Activated naive CD8-positive, alpha-beta T cell treated with anti-CD3 and anti-CD28 coated beads, Interleukin-2, amount 50 U/mL, for 24 hours (primary cell): ENCODE measurements at regions not wholly inside any gene's neighbourhood (a gene's known extent, or its start where the extent isn't known, plus 50 kb on each side); places are given as distances from the start of the nearest gene placed in this dataset.
A peak's percentile ranks its signal among the peaks of the same experiment; 100 is the strongest.

Source experiments
- ATAC-seq: fragments of 150-1000 bp; cut with Tn5 transposase; one replicate; pipeline ENCODE4 v1.10.0; 2021
- DNase-seq: peaks from one replicate; pipeline ENCODE4 v3.0.0; 2021
- H3K27ac Mint-ChIP-seq: one replicate; pipeline ENCODE4 v1.8.0; 2021; ENCODE audit warnings: mild to moderate bottlenecking, mixed read lengths
- H3K27me3 Mint-ChIP-seq: one replicate; pipeline ENCODE4 v1.8.0; 2021; ENCODE audit warnings: mixed read lengths
- H3K36me3 Mint-ChIP-seq: one replicate; pipeline ENCODE4 v1.8.0; 2021; ENCODE audit warnings: low read depth, mixed read lengths
- H3K4me1 Mint-ChIP-seq: one replicate; pipeline ENCODE4 v1.8.0; 2021; ENCODE audit warnings: mixed read lengths
- H3K4me3 Mint-ChIP-seq: one replicate; pipeline ENCODE4 v1.8.0; 2021; ENCODE audit warnings: mild to moderate bottlenecking, moderate library complexity, mixed read lengths
- H3K9me3 Mint-ChIP-seq: one replicate; pipeline ENCODE4 v1.8.0; 2021; ENCODE audit warnings: mixed read lengths

GRCh38 chr1:43042127-43042526 is 83.5 kb upstream of the SLC2A1 start:
- Mint-ChIP-seq H3K36me3 (no peaks in the 10 kb centered on the region), H3K4me3 (no peak overlapping the region), H3K27ac (no peak overlapping the region), H3K9me3 (no peaks in the 10 kb centered on the region), H3K27me3 (no peaks in the 10 kb centered on the region), H3K4me1 (no peaks in the 10 kb centered on the region)
- ATAC-seq (no peak), DNase-seq (no peak)

GRCh38 chr1:43041591-43041990 is 82.9 kb upstream of the SLC2A1 start:
- Mint-ChIP-seq H3K27ac (no peak overlapping the region), H3K9me3 (no peaks in the 10 kb centered on the region), H3K4me3 (no peak overlapping the region), H3K36me3 (no peaks in the 10 kb centered on the region), H3K4me1 (no peaks in the 10 kb centered on the region), H3K27me3 (no peaks in the 10 kb centered on the region)
- ATAC-seq: no peak
- no peak for DNase-seq

DNA sequence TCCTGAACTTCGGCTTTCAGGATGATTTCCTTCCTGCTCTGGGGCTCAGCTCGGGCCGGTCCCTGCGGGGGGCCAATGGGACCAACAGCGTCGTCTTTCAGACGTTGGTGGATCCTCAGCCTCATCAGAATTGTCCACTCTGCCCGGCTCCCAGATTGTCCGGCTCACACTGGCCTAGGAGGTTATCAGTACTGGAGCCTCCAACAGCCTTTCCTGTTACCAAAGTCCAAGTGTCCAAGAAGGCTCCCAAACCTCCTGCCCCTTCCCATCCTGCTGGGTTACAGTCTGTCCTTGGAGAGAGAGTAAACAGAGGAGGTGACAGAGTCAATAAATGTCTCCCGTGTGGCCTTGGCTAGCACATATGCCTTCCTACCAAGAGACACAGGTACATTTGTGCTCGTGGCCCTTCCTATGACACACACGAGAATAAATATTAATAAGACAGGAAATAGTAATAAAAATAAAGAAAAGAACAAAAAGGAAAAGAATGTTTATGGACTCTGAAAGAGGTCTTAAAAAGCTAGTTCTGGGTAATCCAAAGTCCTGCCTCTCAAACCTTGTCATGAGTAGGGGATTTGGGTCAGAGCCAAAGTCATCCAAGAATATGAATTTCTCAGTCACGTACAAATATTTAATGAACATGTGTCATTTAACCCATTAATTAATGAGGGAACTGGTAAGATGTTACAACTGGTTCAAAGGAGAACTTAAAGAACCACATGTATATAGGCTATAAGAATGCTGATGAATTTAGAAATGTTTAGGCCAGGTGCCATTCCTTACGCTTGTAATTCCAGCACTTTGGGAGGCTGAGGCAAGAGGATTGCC is 80.8 kb upstream of the SLC2A1 start:
- H3K27me3 Mint-ChIP-seq: no peaks in the 10 kb centered on the region
- no peak overlapping the region for H3K4me3 Mint-ChIP-seq
- no peaks in the 10 kb centered on the region for H3K36me3 Mint-ChIP-seq
- H3K9me3 Mint-ChIP-seq: no peaks in the 10 kb centered on the region
- no peak for ATAC-seq
- H3K27ac Mint-ChIP-seq: no peak overlapping the region
- no peak for DNase-seq
- H3K4me1 Mint-ChIP-seq: peaks cover 6% of the 10 kb centered on the region

GRCh38 chr1:43038232-43038935 is 79.7 kb upstream of the SLC2A1 start:
- Mint-ChIP-seq H3K4me1 (peaks cover 7% of the 10 kb centered on the region), H3K4me3 (no peak overlapping the region), H3K9me3 (no peaks in the 10 kb centered on the region), H3K27ac (no peak overlapping the region), H3K36me3 (no peaks in the 10 kb centered on the region), H3K27me3 (no peaks in the 10 kb centered on the region)
- no peak for ATAC-seq
- DNase-seq: no peak

- no peak overlapping the region for H3K27ac Mint-ChIP-seq
- H3K4me1 Mint-ChIP-seq: peaks cover 7% of the 10 kb centered on the region
- DNase-seq (no peak), ATAC-seq (no peak)
- no peaks in the 10 kb centered on the region for H3K36me3 Mint-ChIP-seq
- H3K27me3 Mint-ChIP-seq: no peaks in the 10 kb centered on the region
- no peaks in the 10 kb centered on the region for H3K9me3 Mint-ChIP-seq
- no peak overlapping the region for H3K4me3 Mint-ChIP-seq
Observed at GRCh38 chr1:43037466-43037865, 78.8 kb upstream of the SLC2A1 start.

DNA sequence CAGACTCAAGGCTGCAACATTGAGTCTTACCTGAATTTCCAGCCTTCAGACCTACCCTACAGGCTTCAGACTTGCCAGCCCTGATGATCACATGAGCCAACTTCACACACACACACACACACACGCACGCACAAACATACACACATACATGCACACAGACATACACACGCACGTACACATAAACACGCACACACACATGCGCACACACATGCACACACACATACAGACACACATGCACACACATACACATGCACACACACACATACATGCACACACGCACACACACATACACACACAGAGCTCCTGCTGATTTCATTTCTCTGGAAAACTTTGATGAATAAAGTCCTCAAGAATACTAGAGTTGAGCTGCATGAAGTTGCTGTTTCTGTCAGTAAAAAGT is 78.3 kb upstream of the SLC2A1 start:
- Mint-ChIP-seq H3K4me3 (no peak overlapping the region), H3K27ac (no peak overlapping the region), H3K27me3 (no peaks in the 10 kb centered on the region), H3K9me3 (no peaks in the 10 kb centered on the region), H3K36me3 (no peaks in the 10 kb centered on the region), H3K4me1 (peaks cover 7% of the 10 kb centered on the region)
- ATAC-seq: no peak
- no peak for DNase-seq

- Mint-ChIP-seq H3K9me3 (no peaks in the 10 kb centered on the region), H3K27me3 (no peaks in the 10 kb centered on the region), H3K36me3 (no peaks in the 10 kb centered on the region), H3K4me3 (no peak overlapping the region), H3K4me1 (peaks cover 7% of the 10 kb centered on the region), H3K27ac (no peak overlapping the region)
- ATAC-seq (no peak), DNase-seq (no peak)
Observed at GRCh38 chr1:43035821-43036741, 77.4 kb upstream of the SLC2A1 start.

DNA sequence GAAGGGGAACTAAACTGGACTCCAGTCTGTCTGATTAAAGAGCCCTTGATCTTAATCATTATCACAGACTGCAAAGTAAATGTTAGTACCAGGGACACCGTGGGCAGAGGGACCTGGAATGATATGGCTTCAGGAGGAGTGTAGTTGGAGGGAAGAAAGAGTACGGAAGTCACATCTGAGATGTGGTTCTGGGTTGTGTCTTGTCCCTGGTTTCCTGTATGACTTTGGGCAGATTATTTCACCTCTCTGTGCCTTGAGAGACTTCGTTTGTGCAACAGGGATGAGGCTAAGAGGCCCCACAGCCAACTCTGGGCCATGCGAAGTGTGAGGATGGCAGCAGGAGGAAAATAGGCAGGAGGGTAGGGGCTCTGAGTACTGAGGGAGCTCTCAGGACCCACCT is 76.1 kb upstream of the SLC2A1 start:
- Mint-ChIP-seq H3K4me1 (peaks cover 7% of the 10 kb centered on the region), H3K27ac (peak overlapping the region; percentile 74), H3K27me3 (no peaks in the 10 kb centered on the region), H3K4me3 (no peak overlapping the region), H3K36me3 (no peaks in the 10 kb centered on the region), H3K9me3 (no peaks in the 10 kb centered on the region)
- DNase-seq: no peak
- ATAC-seq: no peak

- peaks cover 7% of the 10 kb centered on the region for H3K4me1 Mint-ChIP-seq
- peak overlapping the region; percentile 74 for H3K27ac Mint-ChIP-seq
- H3K36me3 Mint-ChIP-seq: no peaks in the 10 kb centered on the region
- ATAC-seq (no peak), DNase-seq (no peak)
- no peak overlapping the region for H3K4me3 Mint-ChIP-seq
- no peaks in the 10 kb centered on the region for H3K27me3 Mint-ChIP-seq
- no peaks in the 10 kb centered on the region for H3K9me3 Mint-ChIP-seq
Observed at GRCh38 chr1:43034195-43034658, 75.6 kb upstream of the SLC2A1 start.

GRCh38 chr1:43031316-43032203 is 72.9 kb upstream of the SLC2A1 start:
- ATAC-seq (no peak), DNase-seq (no peak)
- H3K27ac Mint-ChIP-seq: no peak overlapping the region
- H3K4me1 Mint-ChIP-seq: peaks cover 7% of the 10 kb centered on the region
- H3K9me3 Mint-ChIP-seq: no peaks in the 10 kb centered on the region
- no peaks in the 10 kb centered on the region for H3K27me3 Mint-ChIP-seq
- H3K4me3 Mint-ChIP-seq: no peak overlapping the region
- H3K36me3 Mint-ChIP-seq: no peaks in the 10 kb centered on the region

- no peaks in the 10 kb centered on the region for H3K36me3 Mint-ChIP-seq
- H3K27me3 Mint-ChIP-seq: no peaks in the 10 kb centered on the region
- H3K4me1 Mint-ChIP-seq: no peaks in the 10 kb centered on the region
- DNase-seq (no peak), ATAC-seq (no peak)
- no peak overlapping the region for H3K27ac Mint-ChIP-seq
- H3K4me3 Mint-ChIP-seq: no peak overlapping the region
- H3K9me3 Mint-ChIP-seq: no peaks in the 10 kb centered on the region
Observed at GRCh38 chr1:43024905-43025304, 66.2 kb upstream of the SLC2A1 start.

DNA sequence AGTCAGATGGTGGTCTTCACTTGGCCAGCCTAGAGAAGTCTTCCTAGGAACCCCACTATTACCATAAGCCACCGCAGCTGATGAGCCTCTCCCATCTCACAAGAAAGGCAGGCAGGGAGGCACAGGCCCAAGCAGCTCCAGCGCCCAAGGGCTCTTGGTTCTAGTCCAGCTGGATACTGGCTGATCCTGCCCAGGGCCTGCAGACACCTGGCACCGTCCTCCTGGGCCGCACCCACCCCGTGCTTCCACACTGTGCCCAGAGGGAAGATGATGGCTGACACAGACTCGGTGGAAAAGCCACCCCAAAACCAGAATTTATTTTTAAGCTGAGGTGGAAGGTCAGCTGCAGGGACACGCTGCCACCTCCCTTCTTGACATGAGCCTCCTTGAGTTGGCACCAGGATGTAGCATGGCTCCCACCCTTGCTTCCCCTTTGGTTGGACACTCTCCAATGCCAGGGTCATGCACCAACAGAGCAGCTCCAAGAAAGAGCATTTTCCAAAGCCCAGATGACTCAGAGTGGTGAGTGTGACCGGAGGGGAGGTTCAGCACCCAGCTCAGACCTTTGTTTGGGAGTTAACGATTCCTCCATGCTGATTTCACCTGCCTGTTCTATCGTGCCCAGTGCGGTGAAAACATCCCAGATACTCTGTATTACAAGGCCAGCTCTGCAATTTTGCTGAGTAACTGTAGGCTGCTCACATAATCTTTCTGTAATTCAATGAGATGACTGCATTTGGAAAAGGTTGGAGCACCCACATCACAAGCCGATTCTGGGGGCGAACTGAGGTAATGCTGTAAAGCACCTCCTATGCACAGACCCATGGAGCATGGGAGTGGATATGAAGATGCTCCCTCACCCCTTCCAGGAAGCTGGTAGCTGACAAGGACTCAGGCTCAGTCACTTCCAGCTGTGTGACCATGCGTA is 63.1 kb upstream of the SLC2A1 start:
- no peaks in the 10 kb centered on the region for H3K9me3 Mint-ChIP-seq
- H3K27ac Mint-ChIP-seq: no peak overlapping the region

DNA sequence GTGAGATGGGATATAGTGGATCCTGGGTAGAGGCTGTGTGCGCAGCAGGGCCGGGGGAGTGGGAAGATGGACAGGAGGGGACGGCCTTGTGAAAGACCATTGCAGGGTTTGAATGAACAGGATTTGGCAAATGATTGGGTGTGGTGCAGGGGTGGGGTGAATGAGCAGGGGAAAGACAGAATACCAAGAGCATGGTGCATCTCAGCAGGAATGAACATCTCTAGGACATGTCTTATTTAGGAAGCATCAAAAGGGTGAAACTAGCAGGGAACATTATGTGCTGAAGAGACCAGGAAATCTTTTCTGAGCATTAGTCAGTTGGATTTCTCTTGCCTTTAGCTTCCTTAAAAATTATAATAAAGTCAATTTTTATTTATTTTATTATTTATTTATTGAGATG is 60.6 kb upstream of the SLC2A1 start:
- Mint-ChIP-seq H3K4me1 (no peaks in the 10 kb centered on the region), H3K4me3 (no peak overlapping the region), H3K36me3 (no peaks in the 10 kb centered on the region), H3K9me3 (no peaks in the 10 kb centered on the region), H3K27ac (no peak overlapping the region), H3K27me3 (no peaks in the 10 kb centered on the region)
- DNase-seq: no peak
- no peak for ATAC-seq

More for the DNA sequence above, 63.1 kb upstream of the SLC2A1 start:
- H3K27me3 Mint-ChIP-seq: no peaks in the 10 kb centered on the region
- no peaks in the 10 kb centered on the region for H3K36me3 Mint-ChIP-seq
- ATAC-seq (no peak), DNase-seq (no peak)
- H3K4me1 Mint-ChIP-seq: no peaks in the 10 kb centered on the region
- H3K4me3 Mint-ChIP-seq: no peak overlapping the region
